PC-9 (cell line): ENCODE measurements at regions not wholly inside any gene's neighbourhood (a gene's known extent, or its start where the extent isn't known, plus 50 kb on each side); places are given as distances from the start of the nearest gene placed in this dataset.
A peak's percentile ranks its signal among the peaks of the same experiment; 100 is the strongest.
"Not testable (repeated sequence)": the region's sequence is repeated elsewhere in the genome, so short reads cannot be mapped to it uniquely, and the experiment has no call there.

Source experiments
- BruUV-seq: library from RNA; stranded (reverse); fragments of 400-500 nt; replicated peaks from 2 replicates; lab custom pipeline; 2021; lab: Mats Ljungman, UMichigan
- CTCF ChIA-PET: fragments of 300-600 bp; sonication (Branson Sonifier 250); formaldehyde crosslinking; loops from one replicate; lab custom pipeline; 2022; ENCODE audit warnings: antibody characterized with exemption; lab: Charles Lee
- POLR2A ChIA-PET: fragments of 300-600 bp; sonication (Branson Sonifier 250); formaldehyde crosslinking; loops from one replicate; lab custom pipeline; 2022; ENCODE audit warnings: antibody characterized with exemption; ENCODE audit not compliant: unreplicated experiment; lab: Charles Lee
- DNase-seq, 2 experiments: peaks; one replicate each; pipeline versions ENCODE4 v3.0.0 to v3.0.0-alpha.2; 2015 to 2022; ENCODE audit warnings: mixed read lengths in 1 of 2
- H2AFZ ChIP-seq: fragments of 200-600 bp; sonication (generic); 2 replicates; pipeline ENCODE4 v1.8.1; 2017; ENCODE audit warnings: antibody characterized with exemption
- H3F3A ChIP-seq: fragments of 200-600 bp; sonication (generic); 2 replicates; pipeline ENCODE4 v1.8.1; 2017; ENCODE audit warnings: antibody characterized with exemption, mild to moderate bottlenecking, low read depth; ENCODE audit not compliant: insufficient read depth
- H3K27ac ChIP-seq: fragments of 200-600 bp; sonication (generic); 2 replicates; pipeline ENCODE4 v1.6.1; 2016; ENCODE audit warnings: mixed run types
- H3K27me3 ChIP-seq: fragments of 200-600 bp; sonication (generic); 2 replicates; pipeline ENCODE4 v1.6.1; 2016; ENCODE audit warnings: low read depth, mixed run types; ENCODE audit not compliant: insufficient read depth
- H3K36me3 ChIP-seq: fragments of 200-600 bp; sonication (generic); 2 replicates; pipeline ENCODE4 v1.6.1; 2016; ENCODE audit warnings: low read depth, mixed run types
- H3K4me1 ChIP-seq: fragments of 200-600 bp; sonication (generic); replicated peaks from 2 replicates; pipeline ENCODE4 v1.6.1; 2016; ENCODE audit warnings: mixed run types; ENCODE audit not compliant: insufficient read depth
- H3K4me2 ChIP-seq: fragments of 200-600 bp; sonication (generic); 2 replicates; pipeline ENCODE4 v1.6.1; 2017; ENCODE audit warnings: mixed run types
- H3K4me3 ChIP-seq: fragments of 200-600 bp; sonication (generic); 2 replicates; pipeline ENCODE4 v1.6.1; 2016; ENCODE audit warnings: mixed run types
- H3K79me2 ChIP-seq: fragments of 200-600 bp; sonication (generic); 2 replicates; pipeline ENCODE4 v1.6.1; 2017; ENCODE audit warnings: low read depth, mixed run types
- H3K9me2 ChIP-seq: fragments of 200-600 bp; sonication (generic); 2 replicates; pipeline ENCODE4 v1.8.1; 2017; ENCODE audit warnings: mild to moderate bottlenecking; ENCODE audit not compliant: insufficient read depth
- H3K9me3 ChIP-seq: fragments of 200-600 bp; sonication (generic); 2 replicates; pipeline ENCODE4 v1.8.1; 2016; ENCODE audit warnings: low read depth; ENCODE audit not compliant: insufficient read depth
- H4K20me1 ChIP-seq: fragments of 200-600 bp; sonication (generic); 2 replicates; pipeline ENCODE4 v1.8.1; 2017; ENCODE audit not compliant: insufficient read depth
- CTCF ChIP-seq: fragments of 200-600 bp; sonication (generic); conservative IDR thresholded peaks from 2 replicates; pipeline ENCODE4 v1.6.1; 2017; ENCODE audit warnings: mixed run types, antibody characterized with exemption, mild to moderate bottlenecking, moderate library complexity
- EZH2 ChIP-seq: fragments of 200-600 bp; sonication (generic); IDR thresholded peaks from 2 replicates; pipeline ENCODE4 v1.8.0; 2017; ENCODE audit warnings: antibody characterized with exemption, low read depth
- intact Hi-C: fragments of 100-400 bp; cut with micrococcal nuclease; formaldehyde crosslinking; loops from one replicate; pipeline ENCODE4 v1.10.0; 2022; ENCODE audit not compliant: unreplicated experiment

- POLR2A ChIA-PET: interaction anchor here (0.7 kb wide), 1 partner anchor 40 kb away, joined by 3 read pairs; no protein-coding TSS in a partner anchor
- CTCF ChIA-PET: interaction anchor here (1.2 kb wide), 1 partner anchor 27 kb away, joined by 4 read pairs; no protein-coding TSS in a partner anchor
Measured at GRCh38 chr2:231644426-231644825, 51.8 kb downstream of the TEX44 start.

DNA sequence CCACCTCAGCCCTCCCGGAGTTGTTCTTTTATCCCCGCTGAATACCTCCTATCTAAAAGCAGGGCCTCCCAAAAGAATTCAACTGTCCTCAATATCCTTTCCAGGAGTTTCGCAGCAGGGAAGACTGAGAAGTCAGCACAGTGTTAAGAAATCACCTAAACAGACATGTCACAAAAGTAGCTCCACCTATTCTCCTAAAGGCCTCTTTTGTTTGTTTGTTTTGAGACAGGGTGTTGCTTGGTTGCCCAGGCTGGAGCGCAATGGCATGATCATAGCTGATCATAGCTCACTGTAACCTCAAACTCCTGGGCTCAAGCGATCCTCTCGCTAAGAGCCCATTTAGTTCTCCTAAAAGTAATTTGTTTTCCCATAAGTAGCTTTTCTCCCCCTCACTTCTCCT is 53.8 kb downstream of the TEX44 start:
- Histone ChIP-seq H3K4me3 (no peak overlapping the region), H3K4me1 (peaks cover 53% of the 10 kb centered on the region), H4K20me1 (no peaks in the 10 kb centered on the region), H3K9me2 (no peaks in the 10 kb centered on the region), H3K36me3 (no peaks in the 10 kb centered on the region), H3K27ac (peak overlapping the region; percentile 25; the same call in 1 of the 2 replicates), H2AFZ (no peak overlapping the region), H3F3A (peaks cover 36% of the 10 kb centered on the region), H3K79me2 (no peaks in the 10 kb centered on the region), H3K4me2 (peak overlapping the region; percentile 37), H3K27me3 (no peaks in the 10 kb centered on the region), H3K9me3 (no peaks in the 10 kb centered on the region)
- TF ChIP-seq CTCF (no peak), EZH2 (no peak)
- intact Hi-C loops: no loop called here
- CTCF ChIA-PET: interaction anchor here (0.5 to 1.9 kb wide), 8 partner anchors 20 to 149 kb away, joined by 3 to 9 read pairs (median 5); no protein-coding TSS in a partner anchor
- peak; percentile 57 to 79 for DNase-seq
- BruUV-seq: no TSS peak
- POLR2A ChIA-PET: interaction anchor here (0.6 to 1.0 kb wide), 11 partner anchors 19 to 182 kb away, joined by 3 to 10 read pairs (median 5); partner anchors contain the start of genes NCL and PTMA

More at GRCh38 chr2:231644426-231644825, 51.8 kb downstream of the TEX44 start:
- H3K4me3 ChIP-seq: no peak overlapping the region
- H4K20me1 ChIP-seq: no peaks in the 10 kb centered on the region
- H3K27ac ChIP-seq: peak overlapping the region; percentile 98
- H3K9me3 ChIP-seq: no peaks in the 10 kb centered on the region
- no peaks in the 10 kb centered on the region for H3K9me2 ChIP-seq
- 0 out of 2 replicates have a peak overlapping the region, but pooled peaks have one; percentile 74 for H3K4me2 ChIP-seq
- no peaks in the 10 kb centered on the region for H3K27me3 ChIP-seq
- H2AFZ ChIP-seq: no peak overlapping the region
- no peak for TF ChIP-seq CTCF
- no peak for TF ChIP-seq EZH2
- intact Hi-C loops: no loop called here
- BruUV-seq: no TSS peak
- H3F3A ChIP-seq: peaks cover 36% of the 10 kb centered on the region
- H3K36me3 ChIP-seq: no peaks in the 10 kb centered on the region
- H3K4me1 ChIP-seq: peaks cover 64% of the 10 kb centered on the region
- DNase-seq: no peak
- no peaks in the 10 kb centered on the region for H3K79me2 ChIP-seq

- Histone ChIP-seq H3K27ac (no peak overlapping the region), H3K9me2 (no peaks in the 10 kb centered on the region), H3F3A (peaks cover 16% of the 10 kb centered on the region), H3K4me1 (peaks cover 35% of the 10 kb centered on the region), H3K4me3 (no peak overlapping the region), H2AFZ (no peak overlapping the region), H3K4me2 (peak overlapping the region; percentile 17; the same call in 1 of the 2 replicates), H3K9me3 (no peaks in the 10 kb centered on the region), H3K36me3 (no peaks in the 10 kb centered on the region), H3K79me2 (no peaks in the 10 kb centered on the region), H4K20me1 (no peaks in the 10 kb centered on the region), H3K27me3 (no peaks in the 10 kb centered on the region)
- peak; percentile 70 to 89 for DNase-seq
- TF ChIP-seq CTCF: peak; percentile 85
- TF ChIP-seq EZH2: no peak
- POLR2A ChIA-PET: interaction anchor here (0.6 kb wide), 1 partner anchor 27 kb away, joined by 8 read pairs; no protein-coding TSS in a partner anchor
- intact Hi-C loops: loop anchor here (1.0 kb wide), 3 partner anchors 26 to 66 kb away; no protein-coding TSS in a partner anchor
- CTCF ChIA-PET: interaction anchor here (0.7 to 1.2 kb wide), 5 partner anchors 9 to 36 kb away, joined by 3 to 11 read pairs (median 6); no protein-coding TSS in a partner anchor
- BruUV-seq: no TSS peak
Measured at GRCh38 chr2:231648579-231649174, 56.0 kb downstream of the TEX44 start.

- H3K27me3 ChIP-seq, CTCF ChIA-PET, H2AFZ ChIP-seq, H4K20me1 ChIP-seq, H3K4me3 ChIP-seq, H3K9me3 ChIP-seq, H3K4me2 ChIP-seq, H3K27ac ChIP-seq, BruUV-seq, H3K79me2 ChIP-seq, H3K9me2 ChIP-seq, DNase-seq, H3F3A ChIP-seq, intact Hi-C loops, H3K36me3 ChIP-seq: not testable (repeated sequence)
- peaks cover 18% of the 10 kb centered on the region for H3K4me1 ChIP-seq
- POLR2A ChIA-PET: interaction anchor here (0.6 kb wide), 1 partner anchor 22 kb away, joined by 3 read pairs; no protein-coding TSS in a partner anchor
Measured at GRCh38 chr2:231651561-231651960, 56.8 kb upstream of the PTMA start.
